ENCODE measurements at regions not wholly inside any gene's neighbourhood (a gene's known extent, or its start where the extent isn't known, plus 50 kb on each side); places are given as distances from the start of the nearest gene placed in this dataset.

DNA sequence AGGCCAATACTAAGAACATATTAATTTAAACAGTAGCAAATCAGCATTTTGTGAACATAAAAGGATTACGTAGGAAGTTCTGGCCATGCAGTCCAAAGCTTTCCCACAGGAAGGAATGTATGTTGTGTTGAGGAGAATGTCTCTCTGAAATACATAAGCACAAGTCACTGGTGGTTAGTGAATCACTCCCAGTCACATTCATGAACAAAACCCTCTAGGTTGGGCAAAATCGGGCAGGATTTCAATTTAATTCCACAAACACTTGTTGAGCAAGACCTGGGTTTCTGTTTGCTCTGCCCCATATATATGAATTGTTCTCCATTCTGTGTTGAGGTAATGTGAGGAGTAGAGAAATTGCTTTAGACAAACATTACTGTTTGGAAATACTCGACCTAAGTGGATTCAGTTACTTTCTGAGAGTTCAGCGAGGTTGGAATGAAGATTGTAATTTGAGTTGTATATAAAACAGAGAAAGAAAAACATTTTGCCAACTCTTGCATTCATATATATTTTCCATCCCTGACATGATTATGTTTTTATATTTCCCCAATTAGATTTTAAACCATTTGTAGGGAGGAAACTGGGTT is 127.6 kb upstream of the RPS23 start:
- no peak for DNase-seq

DNA sequence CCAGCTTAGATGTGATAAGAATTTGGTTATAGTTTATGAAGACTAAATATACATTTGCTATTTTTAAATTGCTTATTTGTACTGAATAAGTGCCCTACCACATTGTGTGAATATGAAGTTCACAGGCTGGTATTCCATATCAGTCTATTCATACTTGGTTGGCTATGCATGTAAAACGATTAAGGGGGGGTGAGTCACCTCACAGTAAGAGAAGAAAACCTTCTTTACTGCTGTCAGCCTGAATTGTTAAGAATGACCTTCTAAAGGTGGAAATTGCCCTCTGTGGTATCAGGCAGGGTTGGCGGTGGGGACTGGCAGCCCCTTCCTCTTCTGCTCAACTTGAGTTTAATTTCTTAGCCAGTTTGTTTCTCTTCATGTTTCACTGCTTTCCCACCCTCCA is 127.0 kb upstream of the RPS23 start:
- no peak for DNase-seq

DNA sequence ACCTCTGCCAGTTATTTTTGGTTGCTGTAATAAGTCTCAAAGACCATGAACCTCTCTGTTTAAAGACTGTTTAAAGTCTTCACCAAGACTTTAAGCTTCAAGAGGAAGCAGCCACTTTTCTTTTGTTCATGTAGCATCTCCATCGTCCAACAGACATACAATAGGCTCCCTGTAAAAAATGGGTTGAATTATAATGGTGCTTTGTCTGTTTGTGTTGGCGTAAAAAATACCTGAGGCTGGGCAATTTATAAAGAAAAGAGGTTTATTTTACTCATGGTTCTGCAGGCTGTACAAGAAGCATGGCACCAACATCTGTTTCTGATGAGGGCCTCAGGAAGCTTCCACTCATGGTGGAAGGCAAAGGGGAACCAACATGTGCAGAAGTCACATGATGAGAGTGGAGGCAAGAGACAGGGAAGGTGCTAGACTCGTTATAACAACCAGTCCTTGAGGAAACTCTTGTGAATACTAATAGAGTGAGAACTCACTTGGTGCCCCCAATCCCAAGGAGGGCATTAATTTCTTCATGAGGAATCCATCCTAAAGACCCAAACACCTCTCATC is 126.3 kb upstream of the RPS23 start:
- no peak for DNase-seq

DNA sequence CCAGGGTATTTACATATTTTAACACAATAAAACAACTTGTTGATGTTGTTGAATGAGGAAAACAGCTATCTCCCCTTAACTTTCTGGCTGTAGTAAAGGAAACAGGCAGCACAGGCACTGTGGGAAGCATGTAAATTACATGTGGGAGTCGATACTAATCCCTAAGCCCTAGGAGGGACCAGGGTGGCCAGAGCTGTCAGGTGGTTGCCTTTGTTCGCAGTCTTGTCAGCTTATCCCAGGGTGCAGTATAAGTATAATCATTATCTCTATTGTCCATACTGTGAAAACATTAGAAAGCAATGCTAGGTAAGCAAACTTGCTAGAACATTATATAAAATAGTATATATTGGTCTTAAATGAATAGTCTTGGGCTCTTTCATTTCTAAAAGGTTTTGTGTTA is 125.6 kb upstream of the RPS23 start:
- DNase-seq: no peak

GRCh38 chr5:82403026-82403425 is 124.9 kb upstream of the RPS23 start:
- DNase-seq: no peak

GRCh38 chr5:82399111-82399510 is 121.0 kb upstream of the RPS23 start:
- no peak for DNase-seq

DNA sequence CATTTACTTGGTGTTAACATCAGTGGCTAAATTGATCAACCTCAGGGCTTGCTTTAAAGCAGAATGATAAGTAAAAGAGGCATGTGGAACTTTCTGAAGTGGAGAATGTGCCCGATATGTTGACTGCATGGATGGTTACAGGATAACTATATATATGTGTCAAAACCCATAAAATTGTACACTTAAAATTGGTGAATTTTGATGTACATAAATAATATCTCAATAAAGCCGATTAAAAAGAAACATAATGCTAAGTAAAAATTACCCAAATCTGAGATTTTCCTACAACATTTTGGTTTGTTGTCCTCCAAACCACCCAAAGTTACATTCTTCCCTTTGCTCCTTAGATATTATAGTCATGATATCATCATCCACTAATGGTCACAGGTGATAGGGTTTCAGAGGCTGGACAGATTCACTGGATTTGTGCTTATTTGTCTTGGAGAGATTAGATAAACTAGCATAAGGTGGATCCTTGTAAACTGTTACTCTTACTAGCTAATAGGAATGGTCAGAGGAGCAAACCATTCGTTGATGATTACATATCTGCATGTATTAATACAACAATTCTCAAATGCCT is 119.7 kb upstream of the RPS23 start:
- no peak for DNase-seq

DNA sequence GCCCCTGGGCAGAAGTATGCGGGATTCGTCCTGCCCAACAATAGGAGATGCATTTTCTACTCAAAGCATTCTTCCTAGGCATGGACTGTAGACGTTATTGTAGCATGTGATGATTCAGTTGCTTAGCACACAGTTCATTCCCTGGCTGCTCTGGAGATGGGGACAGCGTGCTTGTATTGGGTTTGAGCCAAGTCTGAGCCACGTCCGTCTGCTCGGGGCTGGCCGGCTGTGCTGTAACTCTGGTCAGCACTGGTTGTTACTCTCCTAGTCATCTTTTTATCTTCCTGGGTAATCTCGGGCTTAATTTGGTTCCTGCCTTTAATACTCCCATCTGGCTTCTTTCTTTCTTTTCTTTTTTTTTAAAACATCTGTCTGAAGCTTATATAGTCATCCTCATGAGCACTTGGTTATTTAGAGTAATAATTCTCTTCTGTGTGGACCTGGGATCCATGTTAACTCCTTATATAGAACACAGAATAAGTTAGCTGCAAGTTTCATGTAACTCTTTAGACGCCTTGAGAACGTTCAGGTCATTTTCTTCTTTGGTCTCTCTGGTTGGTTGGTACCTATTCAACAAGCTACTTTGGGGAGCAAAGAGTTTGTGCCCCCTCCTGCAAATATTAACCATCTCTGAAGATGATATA is 118.8 kb upstream of the RPS23 start:
- DNase-seq: peak in 31 of 58 donors; percentile 1 to 54 (median 11)

DNA sequence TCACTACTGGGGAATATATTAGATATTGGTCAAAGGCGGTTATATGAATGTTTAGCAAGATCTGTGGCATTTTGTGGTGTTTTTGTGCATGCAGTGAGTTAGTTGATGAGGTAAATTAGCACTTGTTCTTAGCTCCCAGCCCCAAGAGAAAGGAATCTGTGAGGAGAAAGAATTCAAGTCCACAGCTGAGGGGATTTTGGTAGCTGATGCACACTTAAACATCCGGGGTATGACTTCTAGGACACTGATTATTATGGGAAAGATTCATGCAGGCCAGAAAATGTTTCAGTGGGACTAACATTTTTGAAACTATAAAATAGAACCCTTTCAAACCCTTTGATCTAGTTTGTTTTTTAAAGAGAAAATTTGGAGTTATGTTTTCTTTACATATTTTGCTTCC is 118.2 kb upstream of the RPS23 start:
- DNase-seq: no peak

DNA sequence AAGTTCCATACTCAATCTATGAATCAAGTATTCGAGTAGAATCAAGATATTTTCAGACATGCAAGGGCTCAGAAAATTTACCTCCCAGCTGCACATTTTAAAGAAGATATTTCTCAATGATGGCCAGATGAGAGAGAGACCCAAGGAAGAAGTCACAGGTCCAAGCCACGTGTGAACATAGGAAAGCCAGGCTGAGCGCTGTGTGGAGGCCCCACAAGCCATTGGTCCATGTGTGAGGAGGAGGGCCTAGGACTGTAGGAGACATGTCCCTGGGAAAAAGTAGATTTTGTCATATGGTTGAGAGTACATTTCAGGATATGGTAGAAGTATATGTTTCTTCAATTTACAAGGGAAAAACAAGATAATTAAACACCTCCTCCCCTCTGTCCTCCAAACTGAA is 115.8 kb upstream of the RPS23 start:
- no peak for DNase-seq

DNA sequence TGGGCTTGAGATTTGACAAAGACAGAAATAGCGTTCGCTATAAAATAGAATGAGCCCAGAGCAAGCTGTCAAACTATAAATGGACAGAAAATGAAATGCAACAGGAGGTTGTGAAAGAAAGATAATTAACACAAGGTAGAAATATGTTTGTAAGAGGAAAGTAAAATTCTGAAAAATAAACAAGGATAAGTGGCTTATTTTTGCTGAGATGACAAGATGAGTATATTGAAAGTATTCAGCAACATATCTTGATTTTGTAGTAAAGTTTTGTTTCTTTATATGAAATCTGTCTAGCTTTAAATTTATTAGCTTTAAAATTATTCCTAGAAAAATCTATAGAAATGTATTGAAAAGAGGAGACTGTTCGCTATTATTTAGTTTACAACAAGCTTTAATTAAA is 111.9 kb upstream of the RPS23 start:
- no peak for DNase-seq

- DNase-seq: no peak
Measured at GRCh38 chr5:82389347-82389746, 111.2 kb upstream of the RPS23 start.

DNA sequence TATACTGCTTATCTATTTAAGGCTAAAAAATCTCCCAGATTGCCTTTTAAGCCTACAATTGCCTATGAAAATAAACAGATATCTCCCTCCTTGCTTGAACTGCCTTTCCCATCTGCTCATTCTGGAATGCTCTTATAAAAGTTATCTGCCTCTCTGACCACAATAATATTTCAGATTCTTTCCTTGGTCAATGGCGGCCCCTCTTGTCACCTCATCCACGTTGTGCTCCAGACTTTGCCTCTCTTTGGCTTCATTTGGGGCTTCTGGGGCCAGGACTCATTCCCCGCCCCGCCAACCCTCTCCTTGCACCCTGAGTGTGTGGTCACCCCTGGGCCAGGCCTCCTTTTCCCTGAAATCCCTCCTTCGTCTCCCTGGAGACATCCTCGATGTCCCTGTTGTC is 110.0 kb upstream of the RPS23 start:
- DNase-seq: no peak

- no peak for DNase-seq
Measured at GRCh38 chr5:82387819-82388166, 109.6 kb upstream of the RPS23 start.

GRCh38 chr5:82387001-82387818 is 109.1 kb upstream of the RPS23 start:
- no peak for DNase-seq

- DNase-seq: no peak
Measured at GRCh38 chr5:82386576-82386975, 108.4 kb upstream of the RPS23 start.

DNA sequence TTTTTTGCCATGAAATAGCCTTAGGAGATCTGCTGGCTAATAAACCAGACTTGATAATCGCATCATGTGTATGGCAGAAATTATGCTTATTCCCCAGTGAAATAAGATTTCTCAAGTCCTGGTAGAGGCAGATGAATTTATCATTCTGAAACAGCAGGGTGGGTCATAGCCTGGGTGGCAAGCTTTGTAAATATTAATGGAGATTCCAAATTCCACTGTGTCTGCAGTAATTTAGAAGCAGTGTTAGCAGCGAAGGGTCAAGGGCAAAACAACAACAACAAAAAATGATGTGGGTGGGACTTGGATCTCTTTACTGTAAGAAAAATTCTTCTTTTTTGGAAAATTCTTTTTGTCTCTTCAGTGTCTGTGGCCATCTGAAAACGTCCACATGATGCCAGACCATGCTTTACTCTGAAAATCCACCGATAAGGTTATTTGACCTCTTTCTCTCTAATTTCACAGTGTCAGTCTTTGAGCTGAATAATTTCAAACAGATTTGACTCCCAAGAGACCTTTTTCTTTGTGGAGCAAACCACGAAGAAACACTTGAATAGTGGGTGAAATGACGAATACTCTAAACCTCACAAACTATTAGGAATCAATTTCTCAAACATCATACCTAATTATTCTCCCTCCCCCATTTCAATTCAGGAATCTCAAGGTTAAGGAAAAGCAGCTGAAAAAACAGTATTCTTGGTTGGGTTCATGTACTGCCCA is 106.0 kb upstream of the RPS23 start:
- no peak for DNase-seq

DNA sequence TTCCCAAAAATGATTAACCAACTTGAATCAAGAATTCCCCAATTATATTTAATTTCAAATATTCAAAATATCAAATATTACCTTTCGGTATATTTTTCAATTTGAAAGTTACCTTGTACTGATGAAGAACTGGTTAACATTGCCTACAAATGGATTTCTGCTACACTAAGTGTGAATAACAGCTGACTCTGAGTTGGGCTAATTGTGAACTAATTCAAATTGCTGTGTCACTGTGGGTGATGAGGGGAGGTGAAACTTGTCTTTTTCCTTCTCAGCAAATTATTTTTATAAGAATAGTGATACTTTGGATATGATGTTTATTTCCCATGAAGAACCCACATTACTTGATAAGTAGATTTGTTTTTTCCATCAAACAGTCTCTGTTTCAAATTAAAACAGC is 103.4 kb upstream of the RPS23 start:
- DNase-seq: no peak

GRCh38 chr5:82376307-82376706 is 98.2 kb upstream of the RPS23 start:
- no peak for DNase-seq

GRCh38 chr5:82375488-82376244 is 97.5 kb upstream of the RPS23 start:
- DNase-seq: no peak

GRCh38 chr5:82374637-82375036 is 96.5 kb upstream of the RPS23 start:
- no peak for DNase-seq
